ENCODE measurements at regions not wholly inside any gene's neighbourhood (a gene's known extent, or its start where the extent isn't known, plus 50 kb on each side); places are given as distances from the start of the nearest gene placed in this dataset.

DNA sequence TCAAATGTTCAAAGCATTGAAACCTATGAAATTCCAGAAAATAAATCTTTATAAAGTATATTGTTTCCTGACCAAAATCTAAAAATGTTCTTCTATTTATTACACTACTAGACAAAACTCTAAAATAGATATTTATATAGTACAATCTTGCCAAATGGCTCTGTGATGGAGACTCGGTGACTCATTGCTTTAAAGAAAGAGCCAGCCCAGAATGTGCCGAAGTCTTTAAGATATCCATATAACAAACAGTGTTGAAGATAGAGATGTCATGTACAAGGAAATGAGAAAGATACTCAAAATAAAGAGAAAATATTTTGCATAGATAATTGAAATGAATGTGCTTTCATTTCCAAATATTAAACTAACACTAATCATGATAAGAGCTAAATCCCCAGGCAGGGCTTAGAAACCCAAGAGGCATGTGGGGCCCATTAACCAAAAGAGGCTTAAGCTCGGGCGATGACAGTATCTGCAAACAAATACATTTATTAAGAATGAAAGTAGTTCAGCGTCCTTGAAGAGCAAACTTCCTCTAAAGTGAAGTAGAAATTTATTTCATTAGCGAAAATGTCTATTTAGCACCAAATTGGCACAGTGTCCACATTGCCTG, 102.1 kb upstream of the FAM9B start:
- Histone ChIP-seq H3K27ac (replicated peaks) (no peak overlapping the region), H3K27me3 (ENCODE audit: insufficient read depth, poor library complexity, severe bottlenecking) (no peaks in the 10 kb centered on the region), H3K4me3 (replicated peaks; ENCODE audit: insufficient read depth, low read length) (no peak overlapping the region)
- TF ChIP-seq POLR2AphosphoS5 (IDR thresholded peaks at IDR 0.05; ENCODE audit: low read depth) (no peak), GABPA (IDR thresholded peaks at IDR 0.05; ENCODE audit: low read depth) (no peak), SPI1 (IDR thresholded peaks at IDR 0.05; ENCODE audit: borderline replicate concordance, low read depth) (no peak)
- TF ChIP-seq, protein P1, sequence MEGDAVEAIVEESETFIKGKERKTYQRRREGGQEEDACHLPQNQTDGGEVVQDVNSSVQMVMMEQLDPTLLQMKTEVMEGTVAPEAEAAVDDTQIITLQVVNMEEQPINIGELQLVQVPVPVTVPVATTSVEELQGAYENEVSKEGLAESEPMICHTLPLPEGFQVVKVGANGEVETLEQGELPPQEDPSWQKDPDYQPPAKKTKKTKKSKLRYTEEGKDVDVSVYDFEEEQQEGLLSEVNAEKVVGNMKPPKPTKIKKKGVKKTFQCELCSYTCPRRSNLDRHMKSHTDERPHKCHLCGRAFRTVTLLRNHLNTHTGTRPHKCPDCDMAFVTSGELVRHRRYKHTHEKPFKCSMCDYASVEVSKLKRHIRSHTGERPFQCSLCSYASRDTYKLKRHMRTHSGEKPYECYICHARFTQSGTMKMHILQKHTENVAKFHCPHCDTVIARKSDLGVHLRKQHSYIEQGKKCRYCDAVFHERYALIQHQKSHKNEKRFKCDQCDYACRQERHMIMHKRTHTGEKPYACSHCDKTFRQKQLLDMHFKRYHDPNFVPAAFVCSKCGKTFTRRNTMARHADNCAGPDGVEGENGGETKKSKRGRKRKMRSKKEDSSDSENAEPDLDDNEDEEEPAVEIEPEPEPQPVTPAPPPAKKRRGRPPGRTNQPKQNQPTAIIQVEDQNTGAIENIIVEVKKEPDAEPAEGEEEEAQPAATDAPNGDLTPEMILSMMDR (IDR thresholded peaks at IDR 0.05; ENCODE audit: insufficient read depth, low read length), result no peak
- TF ChIP-seq, protein P2, sequence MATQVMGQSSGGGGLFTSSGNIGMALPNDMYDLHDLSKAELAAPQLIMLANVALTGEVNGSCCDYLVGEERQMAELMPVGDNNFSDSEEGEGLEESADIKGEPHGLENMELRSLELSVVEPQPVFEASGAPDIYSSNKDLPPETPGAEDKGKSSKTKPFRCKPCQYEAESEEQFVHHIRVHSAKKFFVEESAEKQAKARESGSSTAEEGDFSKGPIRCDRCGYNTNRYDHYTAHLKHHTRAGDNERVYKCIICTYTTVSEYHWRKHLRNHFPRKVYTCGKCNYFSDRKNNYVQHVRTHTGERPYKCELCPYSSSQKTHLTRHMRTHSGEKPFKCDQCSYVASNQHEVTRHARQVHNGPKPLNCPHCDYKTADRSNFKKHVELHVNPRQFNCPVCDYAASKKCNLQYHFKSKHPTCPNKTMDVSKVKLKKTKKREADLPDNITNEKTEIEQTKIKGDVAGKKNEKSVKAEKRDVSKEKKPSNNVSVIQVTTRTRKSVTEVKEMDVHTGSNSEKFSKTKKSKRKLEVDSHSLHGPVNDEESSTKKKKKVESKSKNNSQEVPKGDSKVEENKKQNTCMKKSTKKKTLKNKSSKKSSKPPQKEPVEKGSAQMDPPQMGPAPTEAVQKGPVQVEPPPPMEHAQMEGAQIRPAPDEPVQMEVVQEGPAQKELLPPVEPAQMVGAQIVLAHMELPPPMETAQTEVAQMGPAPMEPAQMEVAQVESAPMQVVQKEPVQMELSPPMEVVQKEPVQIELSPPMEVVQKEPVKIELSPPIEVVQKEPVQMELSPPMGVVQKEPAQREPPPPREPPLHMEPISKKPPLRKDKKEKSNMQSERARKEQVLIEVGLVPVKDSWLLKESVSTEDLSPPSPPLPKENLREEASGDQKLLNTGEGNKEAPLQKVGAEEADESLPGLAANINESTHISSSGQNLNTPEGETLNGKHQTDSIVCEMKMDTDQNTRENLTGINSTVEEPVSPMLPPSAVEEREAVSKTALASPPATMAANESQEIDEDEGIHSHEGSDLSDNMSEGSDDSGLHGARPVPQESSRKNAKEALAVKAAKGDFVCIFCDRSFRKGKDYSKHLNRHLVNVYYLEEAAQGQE (IDR thresholded peaks at IDR 0.05; ENCODE audit: insufficient replicate concordance, low read depth), result no peak
- no peak for DNase-seq (ENCODE audit: low read depth in 1 of 2, low spot score in 1 of 2)

DNA sequence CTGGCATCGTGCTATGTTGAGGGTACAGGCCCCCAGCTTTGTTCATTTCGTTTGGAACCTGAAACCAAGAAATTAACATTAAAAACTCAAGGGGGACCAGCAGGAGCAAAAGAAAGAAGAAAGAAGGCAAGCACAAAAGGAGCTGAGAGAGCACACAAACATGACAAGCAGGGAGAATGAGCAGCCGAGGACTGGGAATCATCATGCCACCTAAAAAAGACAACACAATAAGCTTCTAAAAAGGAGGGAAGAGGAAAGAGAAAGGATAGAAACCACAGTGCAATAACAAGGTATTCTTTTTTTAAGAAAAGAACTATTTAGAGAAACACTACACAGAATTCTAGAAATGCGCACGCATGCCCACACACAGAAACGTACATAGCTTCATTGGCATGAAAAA, 103.2 kb upstream of the FAM9B start:
- no peak for DNase-seq (ENCODE audit: low read depth in 1 of 2, low spot score in 1 of 2)
- TF ChIP-seq, protein P1 (IDR thresholded peaks at IDR 0.05; ENCODE audit: insufficient read depth, low read length), result no peak
- TF ChIP-seq, protein P2 (IDR thresholded peaks at IDR 0.05; ENCODE audit: insufficient replicate concordance, low read depth), result no peak
- TF ChIP-seq GABPA (IDR thresholded peaks at IDR 0.05; ENCODE audit: low read depth), result no peak
- TF ChIP-seq POLR2AphosphoS5 (IDR thresholded peaks at IDR 0.05; ENCODE audit: low read depth), result no peak
- TF ChIP-seq SPI1 (IDR thresholded peaks at IDR 0.05; ENCODE audit: borderline replicate concordance, low read depth), result no peak
- H3K27me3 ChIP-seq (ENCODE audit: insufficient read depth, poor library complexity, severe bottlenecking), result no peaks in the 10 kb centered on the region
- H3K4me3 ChIP-seq (replicated peaks; ENCODE audit: insufficient read depth, low read length), result no peak overlapping the region
- H3K27ac ChIP-seq (replicated peaks), result no peak overlapping the region

DNA sequence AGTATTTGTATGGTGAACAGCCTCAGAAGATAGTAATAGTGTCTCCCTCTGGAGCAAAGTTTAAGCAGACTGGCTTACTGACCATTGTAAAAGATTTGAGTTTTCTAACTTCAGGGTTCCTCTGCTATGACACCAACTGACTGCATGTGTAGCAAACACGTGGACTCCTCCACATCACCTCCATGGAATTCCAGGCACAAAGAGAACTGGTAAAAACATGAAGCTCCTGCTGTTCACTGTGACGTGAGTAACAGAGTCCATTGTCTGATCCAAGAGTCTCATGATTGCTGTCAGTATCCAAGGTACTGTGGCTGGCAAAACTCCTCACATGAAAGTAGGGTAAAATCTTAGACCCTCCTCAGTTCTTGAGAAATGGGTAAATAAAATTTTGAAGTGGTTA, 107.6 kb upstream of the FAM9B start:
- no peak overlapping the region for H3K27ac ChIP-seq (replicated peaks)
- no peak overlapping the region for H3K4me3 ChIP-seq (replicated peaks; ENCODE audit: insufficient read depth, low read length)
- TF ChIP-seq POLR2AphosphoS5 (IDR thresholded peaks at IDR 0.05; ENCODE audit: low read depth), result no peak
- TF ChIP-seq SPI1 (IDR thresholded peaks at IDR 0.05; ENCODE audit: borderline replicate concordance, low read depth), result no peak
- TF ChIP-seq, protein P1 (IDR thresholded peaks at IDR 0.05; ENCODE audit: insufficient read depth, low read length), result no peak
- TF ChIP-seq, protein P2 (IDR thresholded peaks at IDR 0.05; ENCODE audit: insufficient replicate concordance, low read depth), result no peak
- TF ChIP-seq GABPA (IDR thresholded peaks at IDR 0.05; ENCODE audit: low read depth), result no peak
- DNase-seq (ENCODE audit: low read depth in 1 of 2, low spot score in 1 of 2), result no peak
- H3K27me3 ChIP-seq (ENCODE audit: insufficient read depth, poor library complexity, severe bottlenecking), result no peaks in the 10 kb centered on the region
